ENCODE measurements at regions not wholly inside any gene's neighbourhood (a gene's known extent, or its start where the extent isn't known, plus 50 kb on each side); places are given as distances from the start of the nearest gene placed in this dataset.

- DNase-seq, result no peak
- TF ChIP-seq POLR2A (IDR thresholded peaks at IDR 0.05), result no peak
- TF ChIP-seq, protein P1, sequence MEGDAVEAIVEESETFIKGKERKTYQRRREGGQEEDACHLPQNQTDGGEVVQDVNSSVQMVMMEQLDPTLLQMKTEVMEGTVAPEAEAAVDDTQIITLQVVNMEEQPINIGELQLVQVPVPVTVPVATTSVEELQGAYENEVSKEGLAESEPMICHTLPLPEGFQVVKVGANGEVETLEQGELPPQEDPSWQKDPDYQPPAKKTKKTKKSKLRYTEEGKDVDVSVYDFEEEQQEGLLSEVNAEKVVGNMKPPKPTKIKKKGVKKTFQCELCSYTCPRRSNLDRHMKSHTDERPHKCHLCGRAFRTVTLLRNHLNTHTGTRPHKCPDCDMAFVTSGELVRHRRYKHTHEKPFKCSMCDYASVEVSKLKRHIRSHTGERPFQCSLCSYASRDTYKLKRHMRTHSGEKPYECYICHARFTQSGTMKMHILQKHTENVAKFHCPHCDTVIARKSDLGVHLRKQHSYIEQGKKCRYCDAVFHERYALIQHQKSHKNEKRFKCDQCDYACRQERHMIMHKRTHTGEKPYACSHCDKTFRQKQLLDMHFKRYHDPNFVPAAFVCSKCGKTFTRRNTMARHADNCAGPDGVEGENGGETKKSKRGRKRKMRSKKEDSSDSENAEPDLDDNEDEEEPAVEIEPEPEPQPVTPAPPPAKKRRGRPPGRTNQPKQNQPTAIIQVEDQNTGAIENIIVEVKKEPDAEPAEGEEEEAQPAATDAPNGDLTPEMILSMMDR (IDR thresholded peaks at IDR 0.05), result no peak
- no peaks in the 10 kb centered on the region for H3K4me1 ChIP-seq
Observed at GRCh38 chr10:124323806-124324205, 94.9 kb downstream of the OAT start.

DNA sequence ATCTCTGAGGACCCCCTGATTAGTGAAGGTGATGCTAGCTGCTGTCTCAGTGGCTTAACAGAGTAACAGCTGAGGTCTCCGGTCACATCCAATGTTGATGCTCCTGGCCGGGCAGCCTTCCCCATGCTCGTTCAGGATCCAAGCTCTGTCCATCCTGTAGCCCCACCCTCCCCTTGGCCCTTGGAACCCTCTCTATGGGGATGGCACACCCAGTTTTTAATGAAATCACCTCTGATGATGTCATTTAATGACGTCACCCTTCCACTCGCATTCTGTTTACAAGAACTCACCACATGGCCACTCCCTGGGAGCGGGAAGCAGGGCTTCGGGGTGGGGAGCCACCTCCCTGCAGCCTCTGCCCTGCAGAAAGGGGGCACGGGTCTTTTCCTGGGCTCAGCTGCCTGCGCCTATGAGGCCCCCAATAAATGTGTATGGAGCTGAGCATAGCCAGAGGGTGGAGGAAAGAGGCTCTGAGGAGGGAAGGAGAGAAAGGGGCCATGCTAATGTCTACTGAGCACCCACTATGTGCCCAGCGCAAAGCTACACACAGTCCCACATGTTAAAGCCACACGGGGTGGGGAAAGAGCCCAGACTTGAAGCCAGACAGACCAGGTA lies 95.5 kb downstream of the OAT start:
- TF ChIP-seq, protein P1 (IDR thresholded peaks at IDR 0.05), result no peak
- no peak for TF ChIP-seq POLR2A (IDR thresholded peaks at IDR 0.05)
- Histone ChIP-seq H3K4me3 (no peak overlapping the region), H3K27me3 (no peaks in the 10 kb centered on the region), H3K9me3 (no peaks in the 10 kb centered on the region), H3K36me3 (no peaks in the 10 kb centered on the region), H3K27ac (no peak overlapping the region), H3K4me1 (no peaks in the 10 kb centered on the region)
- no peak for DNase-seq

More at GRCh38 chr10:124323806-124324205, 94.9 kb downstream of the OAT start:
- Histone ChIP-seq H3K36me3 (no peaks in the 10 kb centered on the region), H3K27ac (no peak overlapping the region), H3K4me3 (no peak overlapping the region), H3K27me3 (no peaks in the 10 kb centered on the region), H3K9me3 (no peaks in the 10 kb centered on the region)

- Histone ChIP-seq H3K4me3 (no peak overlapping the region), H3K36me3 (no peaks in the 10 kb centered on the region), H3K27me3 (no peaks in the 10 kb centered on the region), H3K4me1 (no peaks in the 10 kb centered on the region), H3K27ac (no peak overlapping the region), H3K9me3 (no peaks in the 10 kb centered on the region)
- DNase-seq, result peak in 1 of 3 donors; percentile 42
- TF ChIP-seq, protein P1 (IDR thresholded peaks at IDR 0.05), result no peak
- no peak for TF ChIP-seq POLR2A (IDR thresholded peaks at IDR 0.05)
Observed at GRCh38 chr10:124322191-124322980, 96.3 kb downstream of the OAT start.

- H3K27me3 ChIP-seq, result no peaks in the 10 kb centered on the region
- no peaks in the 10 kb centered on the region for H3K36me3 ChIP-seq
- DNase-seq, result no peak
- no peaks in the 10 kb centered on the region for H3K9me3 ChIP-seq
- no peak overlapping the region for H3K4me3 ChIP-seq
- H3K4me1 ChIP-seq, result no peaks in the 10 kb centered on the region
- no peak overlapping the region for H3K27ac ChIP-seq
- no peak for TF ChIP-seq POLR2A (IDR thresholded peaks at IDR 0.05)
Observed at GRCh38 chr10:124321433-124322089, 97.2 kb downstream of the OAT start.

- no peak for DNase-seq
- Histone ChIP-seq H3K36me3 (no peaks in the 10 kb centered on the region), H3K4me3 (no peak overlapping the region), H3K27me3 (no peaks in the 10 kb centered on the region), H3K9me3 (no peaks in the 10 kb centered on the region), H3K4me1 (no peaks in the 10 kb centered on the region), H3K27ac (no peak overlapping the region)
- TF ChIP-seq, protein P1 (IDR thresholded peaks at IDR 0.05), result no peak
- no peak for TF ChIP-seq POLR2A (IDR thresholded peaks at IDR 0.05)
Observed at GRCh38 chr10:124320778-124321432, 97.8 kb downstream of the OAT start.

All from Peyer's patch (tissue), 4 donors.